Panc1 (cell line): ENCODE measurements at regions not wholly inside any gene's neighbourhood (a gene's known extent, or its start where the extent isn't known, plus 50 kb on each side); places are given as distances from the start of the nearest gene placed in this dataset.

Experiments used
- ATAC-seq: fragments of 200-7000 bp; cut with Tn5 transposase; 2 replicates; pipeline ENCODE4 v1.9.1; 2020; ENCODE audit warnings: mild to moderate bottlenecking, moderate library complexity
- BruUV-seq: library from RNA; stranded (reverse); fragments of 400-500 nt; replicated peaks from 2 replicates; lab custom pipeline; 2021; lab: Mats Ljungman, UMichigan
- CTCF ChIA-PET: fragments of 300-600 bp; sonication (Branson Sonifier 250); formaldehyde crosslinking; loops from one replicate; lab custom pipeline; 2022; ENCODE audit warnings: antibody characterized with exemption; lab: Charles Lee
- POLR2A ChIA-PET: fragments of 300-600 bp; sonication (Branson Sonifier 250); formaldehyde crosslinking; loops from one replicate; lab custom pipeline; 2022; ENCODE audit warnings: antibody characterized with exemption; lab: Charles Lee
- DNase-seq: peaks from one replicate; pipeline ENCODE4 v3.0.0-alpha.2; 2010; ENCODE audit warnings: low read depth, low spot score
- H3K27ac ChIP-seq: 2 replicates; pipeline ENCODE4 v1.5.1; 2011; ENCODE audit warnings: mild to moderate bottlenecking, low read length, inconsistent platforms
- H3K27me3 ChIP-seq: fragments of 200-500 bp; sonication (Bioruptor generic); 2 replicates; pipeline ENCODE4 v1.6.0; 2014; ENCODE audit warnings: low read length, inconsistent platforms; ENCODE audit not compliant: control insufficient read depth, insufficient read depth
- H3K36me3 ChIP-seq: fragments of 200-500 bp; sonication (Bioruptor generic); 2 replicates; pipeline ENCODE4 v1.5.1; 2014; ENCODE audit warnings: inconsistent platforms, mild to moderate bottlenecking, low read length, moderate library complexity; ENCODE audit not compliant: control insufficient read depth, insufficient read depth
- H3K4me1 ChIP-seq: 2 replicates; pipeline ENCODE4 v1.5.1; 2011; ENCODE audit warnings: inconsistent platforms, mild to moderate bottlenecking, low read length, moderate library complexity; ENCODE audit not compliant: control insufficient read depth, insufficient read depth
- H3K4me3 ChIP-seq, 2 experiments: 2 replicates each; pipeline ENCODE4 v1.5.1; 2011 to 2012; ENCODE audit warnings: low read depth in 2 of 2, low read length in 2 of 2, mild to moderate bottlenecking in 2 of 2, inconsistent platforms in 1 of 2, moderate library complexity in 1 of 2
- H3K9me3 ChIP-seq: fragments of 200-500 bp; sonication (Bioruptor generic); 2 replicates; pipeline ENCODE4 v1.5.1; 2014; ENCODE audit warnings: low read depth, mild to moderate bottlenecking, inconsistent platforms, low read length, moderate library complexity; ENCODE audit not compliant: control insufficient read depth, insufficient read depth
- POLR2AphosphoS5 ChIP-seq: IDR thresholded peaks from 2 replicates; pipeline ENCODE4 v1.6.1; 2012; ENCODE audit warnings: mild to moderate bottlenecking, low read depth, low read length, moderate library complexity
- REST ChIP-seq, 2 experiments: IDR thresholded peaks; 2 replicates each; pipeline ENCODE4 v1.6.1; 2011 to 2012; ENCODE audit warnings: low read depth in 2 of 2, control low read depth in 1 of 2, low read length in 1 of 2, mild to moderate bottlenecking in 1 of 2, moderate library complexity in 1 of 2; ENCODE audit not compliant: insufficient read depth in 1 of 2
- SIN3A ChIP-seq: IDR thresholded peaks from 2 replicates; pipeline ENCODE4 v1.6.1; 2012; ENCODE audit warnings: low read depth, mild to moderate bottlenecking, low read length, moderate library complexity, borderline replicate concordance; ENCODE audit not compliant: insufficient read depth
- TCF7L2 ChIP-seq: IDR thresholded peaks from 2 replicates; pipeline ENCODE4 v1.6.1; 2011; ENCODE audit warnings: mild to moderate bottlenecking, low read depth, low read length, inconsistent platforms
- in situ Hi-C: cut with HindIII; loops from 2 replicates; pipeline ENCODE4 v1.10.0; 2016; ENCODE audit warnings: low sequenced_read_pairs, low pct_unique_long_range_greater_than_20kb
- intact Hi-C: fragments of 100-400 bp; cut with micrococcal nuclease; formaldehyde crosslinking; loops from one replicate; pipeline ENCODE4 v1.10.0; 2022; ENCODE audit not compliant: unreplicated experiment
- TF ChIP-seq, protein P1 (sequence below): fragments of 450-650 bp; IDR thresholded peaks from 2 replicates; pipeline ENCODE4 v1.5.1; 2017; ENCODE audit warnings: mild to moderate bottlenecking

DNA sequence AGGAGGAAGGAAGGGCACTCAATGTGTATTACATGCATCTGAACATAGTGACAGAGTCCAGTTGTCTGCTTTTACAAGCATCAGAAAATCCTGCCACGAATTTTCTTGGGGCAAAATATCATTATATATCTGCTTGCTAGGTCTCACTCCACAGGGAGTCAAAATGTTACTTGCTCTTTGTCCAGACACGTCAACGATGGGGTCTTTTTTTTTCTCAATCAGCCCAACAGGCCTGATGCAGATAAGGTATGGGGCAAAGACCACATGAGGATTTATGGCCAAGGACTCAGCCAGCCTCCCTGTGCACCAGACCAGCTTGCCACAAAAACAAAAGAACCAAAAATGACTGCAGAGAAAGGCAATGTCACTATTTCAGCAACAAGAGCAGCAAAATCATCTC, 323.4 kb upstream of the PKDCC start:
- no peaks in the 10 kb centered on the region for H3K27me3 ChIP-seq
- no peaks in the 10 kb centered on the region for H3K9me3 ChIP-seq
- BruUV-seq, result no TSS peak
- TF ChIP-seq TCF7L2 (no peak), REST (IDR thresholded peaks at IDR 0.05; ENCODE audit: insufficient read depth in 1 of 2, low read depth in 2 of 2, low read length in 1 of 2) (no peak), SIN3A (no peak), POLR2AphosphoS5 (no peak)
- TF ChIP-seq, protein P1, sequence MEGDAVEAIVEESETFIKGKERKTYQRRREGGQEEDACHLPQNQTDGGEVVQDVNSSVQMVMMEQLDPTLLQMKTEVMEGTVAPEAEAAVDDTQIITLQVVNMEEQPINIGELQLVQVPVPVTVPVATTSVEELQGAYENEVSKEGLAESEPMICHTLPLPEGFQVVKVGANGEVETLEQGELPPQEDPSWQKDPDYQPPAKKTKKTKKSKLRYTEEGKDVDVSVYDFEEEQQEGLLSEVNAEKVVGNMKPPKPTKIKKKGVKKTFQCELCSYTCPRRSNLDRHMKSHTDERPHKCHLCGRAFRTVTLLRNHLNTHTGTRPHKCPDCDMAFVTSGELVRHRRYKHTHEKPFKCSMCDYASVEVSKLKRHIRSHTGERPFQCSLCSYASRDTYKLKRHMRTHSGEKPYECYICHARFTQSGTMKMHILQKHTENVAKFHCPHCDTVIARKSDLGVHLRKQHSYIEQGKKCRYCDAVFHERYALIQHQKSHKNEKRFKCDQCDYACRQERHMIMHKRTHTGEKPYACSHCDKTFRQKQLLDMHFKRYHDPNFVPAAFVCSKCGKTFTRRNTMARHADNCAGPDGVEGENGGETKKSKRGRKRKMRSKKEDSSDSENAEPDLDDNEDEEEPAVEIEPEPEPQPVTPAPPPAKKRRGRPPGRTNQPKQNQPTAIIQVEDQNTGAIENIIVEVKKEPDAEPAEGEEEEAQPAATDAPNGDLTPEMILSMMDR, result no peak
- CTCF ChIA-PET, result no interaction called here
- ATAC-seq (no peak), DNase-seq (no peak)
- in situ Hi-C loops, result no loop called here
- no peak overlapping the region for H3K4me3 ChIP-seq
- POLR2A ChIA-PET, result no interaction called here
- H3K36me3 ChIP-seq, result no peaks in the 10 kb centered on the region
- no peaks in the 10 kb centered on the region for H3K4me1 ChIP-seq
- no peak overlapping the region for H3K27ac ChIP-seq
- intact Hi-C loops, result no loop called here

- no TSS peak for BruUV-seq
- ChIA-PET CTCF (no interaction called here), POLR2A (no interaction called here)
- intact Hi-C loops (no loop called here), in situ Hi-C loops (no loop called here)
- H3K9me3 ChIP-seq, result no peaks in the 10 kb centered on the region
- H3K27ac ChIP-seq, result no peak overlapping the region
- no peak for DNase-seq
- H3K4me3 ChIP-seq, result no peak overlapping the region
- no peak for ATAC-seq
- H3K36me3 ChIP-seq, result no peaks in the 10 kb centered on the region
- no peak for TF ChIP-seq REST (IDR thresholded peaks at IDR 0.05; ENCODE audit: insufficient read depth in 1 of 2, low read depth in 2 of 2, low read length in 1 of 2)
- TF ChIP-seq POLR2AphosphoS5, result no peak
- TF ChIP-seq SIN3A, result no peak
- H3K27me3 ChIP-seq, result no peaks in the 10 kb centered on the region
- no peaks in the 10 kb centered on the region for H3K4me1 ChIP-seq
These were observed 321.9 kb upstream of the PKDCC start for GRCh38 chr2:41725901-41726300.
